GM12878 (cell line): ENCODE measurements at regions not wholly inside any gene's neighbourhood (a gene's known extent, or its start where the extent isn't known, plus 50 kb on each side); places are given as distances from the start of the nearest gene placed in this dataset.

Source experiments
- ATAC-seq: fragments of 200-7000 bp; cut with Tn5 transposase; 3 replicates; pipeline ENCODE4 v1.9.1; 2020; ENCODE audit warnings: mild to moderate bottlenecking, moderate library complexity
- BruUV-seq: library from RNA; stranded (reverse); fragments of 400-500 nt; replicated peaks from 2 replicates; lab custom pipeline; 2021; lab: Mats Ljungman, UMichigan
- CTCF ChIA-PET: fragments of 300-600 bp; sonication (Branson Sonifier 250); formaldehyde crosslinking; extraction: SDS; loops from one replicate; lab custom pipeline; 2021; ENCODE audit warnings: inconsistent platforms; lab: Yijun Ruan, JAX
- POLR2A ChIA-PET: fragments of 350-600 bp; formaldehyde crosslinking; extraction: SDS; loops from one replicate; lab custom pipeline; 2021; ENCODE audit warnings: inconsistent platforms; lab: Charles Lee
- RAD21 ChIA-PET: fragments of 300-600 bp; sonication (Branson Sonifier 250); formaldehyde crosslinking; loops from one replicate; lab custom pipeline; 2023; ENCODE audit warnings: antibody characterized with exemption; ENCODE audit not compliant: unreplicated experiment; lab: Charles Lee
- SMC1A ChIA-PET: fragments of 300-600 bp; sonication (Branson Sonifier 250); formaldehyde crosslinking; loops from one replicate; lab custom pipeline; 2023; ENCODE audit not compliant: unreplicated experiment, uncharacterized antibody; lab: Charles Lee
- DNase-seq: peaks from one replicate; pipeline ENCODE4 v3.0.0-alpha.2; 2011; ENCODE audit warnings: low read depth, low spot score
- FAIRE-seq: peaks from 3 replicates; lab custom pipeline; 2011; peaks lifted over from hg19 to GRCh38; lab: Jason Lieb, UNC
- H2AFZ ChIP-seq: 2 replicates; pipeline ENCODE4 v1.6.0; 2011; ENCODE audit warnings: low read depth, low read length, control low read depth; ENCODE audit not compliant: control insufficient read depth
- H3K27ac ChIP-seq: 2 replicates; pipeline ENCODE4 v1.5.1; 2011; ENCODE audit warnings: control low read depth; ENCODE audit not compliant: control insufficient read depth, insufficient read depth
- H3K27me3 ChIP-seq, 2 experiments: replicated peaks in 1 of 2; 2 replicates each; pipeline versions ENCODE4 v1.6.0 to v1.6.1; 2011; ENCODE audit warnings: low read length in 1 of 2; ENCODE audit not compliant: control insufficient read depth in 2 of 2, insufficient read depth in 2 of 2
- H3K36me3 ChIP-seq, 2 experiments: 2 replicates each; pipeline ENCODE4 v1.5.1; 2011; ENCODE audit warnings: low read length in 1 of 2; ENCODE audit not compliant: control insufficient read depth in 2 of 2, insufficient read depth in 2 of 2
- H3K4me1 ChIP-seq: 2 replicates; pipeline ENCODE4 v1.6.1; 2011; ENCODE audit warnings: mild to moderate bottlenecking, low read length, moderate library complexity, mixed read lengths; ENCODE audit not compliant: control insufficient read depth, insufficient read depth
- H3K4me2 ChIP-seq: 2 replicates; pipeline ENCODE4 v1.6.0; 2011; ENCODE audit warnings: control low read depth; ENCODE audit not compliant: control insufficient read depth, insufficient read depth
- H3K4me3 ChIP-seq: fragments of 200-600 bp; sonication (generic); 2 replicates; pipeline ENCODE4 v1.5.1; 2016
- H3K79me2 ChIP-seq: 2 replicates; pipeline ENCODE4 v1.6.0; 2011; ENCODE audit warnings: low read length; ENCODE audit not compliant: control insufficient read depth, insufficient read depth
- H3K9ac ChIP-seq: 2 replicates; pipeline ENCODE4 v1.8.0; 2011; ENCODE audit warnings: low read length, control low read depth, mixed read lengths; ENCODE audit not compliant: control insufficient read depth, insufficient read depth
- H3K9me3 ChIP-seq: replicated peaks from 3 replicates; pipeline ENCODE4 v1.5.1; 2011; ENCODE audit warnings: mild to moderate bottlenecking, low read length; ENCODE audit not compliant: control insufficient read depth, insufficient read depth
- H4K20me1 ChIP-seq: 2 replicates; pipeline ENCODE4 v1.6.0; 2011; ENCODE audit not compliant: control insufficient read depth, insufficient read depth
- CREB1 ChIP-seq: IDR thresholded peaks from 2 replicates; pipeline ENCODE4 v1.6.1; 2012; ENCODE audit warnings: low read depth, mild to moderate bottlenecking, inconsistent platforms
- MEF2A ChIP-seq: IDR thresholded peaks from 2 replicates; pipeline ENCODE4 v1.6.1; 2011; ENCODE audit warnings: low read depth, mild to moderate bottlenecking, low read length, moderate library complexity; ENCODE audit not compliant: insufficient read depth
- NFIC ChIP-seq: IDR thresholded peaks from 2 replicates; pipeline ENCODE4 v1.6.1; 2012; ENCODE audit warnings: low read depth, mild to moderate bottlenecking, inconsistent platforms, low read length, moderate library complexity
- POLR2AphosphoS5 ChIP-seq: IDR thresholded peaks from 2 replicates; pipeline ENCODE4 v1.6.1; 2011; ENCODE audit warnings: mild to moderate bottlenecking, low read length, inconsistent platforms
- SIN3A ChIP-seq: IDR thresholded peaks from 2 replicates; pipeline ENCODE4 v1.6.1; 2012; ENCODE audit warnings: low read depth, low read length, improper control_type of control experiment
- SPI1 ChIP-seq: IDR thresholded peaks from 2 replicates; pipeline ENCODE4 v1.6.1; 2011; ENCODE audit warnings: low read depth, mild to moderate bottlenecking, low read length, moderate library complexity, borderline replicate concordance; ENCODE audit not compliant: insufficient read depth
- WGBS: methylation state at CpG from one replicate; pipeline ENCODE4 v1.1.6; 2016; ENCODE audit warnings: low lambda C conversion rate; ENCODE audit not compliant: insufficient replicate concordance, insufficient coverage; ENCODE audit errors: missing lambda C conversion rate; 5-methylcytosine and 5-hydroxymethylcytosine counted together
- in situ Hi-C: fragments of 300-500 bp; cut with MboI; formaldehyde crosslinking; loops from 9 replicates; pipeline ENCODE4 v1.14.3; 2018; ENCODE audit warnings: mixed read lengths
- intact Hi-C: fragments of 100-400 bp; cut with micrococcal nuclease; formaldehyde crosslinking; loops from one replicate; pipeline ENCODE4 v1.14.2; 2022; ENCODE audit not compliant: unreplicated experiment
- TF ChIP-seq, protein P1 (sequence below): fragments of 450-650 bp; IDR thresholded peaks from 2 replicates; pipeline ENCODE4 v1.6.1; 2018; ENCODE audit warnings: borderline replicate concordance, mild to moderate bottlenecking; ENCODE audit not compliant: partially characterized antibody
- TF ChIP-seq, protein P2 (sequence below): IDR thresholded peaks from 2 replicates; pipeline ENCODE4 v1.6.1; 2012; ENCODE audit warnings: mild to moderate bottlenecking, low read depth, low read length

DNA sequence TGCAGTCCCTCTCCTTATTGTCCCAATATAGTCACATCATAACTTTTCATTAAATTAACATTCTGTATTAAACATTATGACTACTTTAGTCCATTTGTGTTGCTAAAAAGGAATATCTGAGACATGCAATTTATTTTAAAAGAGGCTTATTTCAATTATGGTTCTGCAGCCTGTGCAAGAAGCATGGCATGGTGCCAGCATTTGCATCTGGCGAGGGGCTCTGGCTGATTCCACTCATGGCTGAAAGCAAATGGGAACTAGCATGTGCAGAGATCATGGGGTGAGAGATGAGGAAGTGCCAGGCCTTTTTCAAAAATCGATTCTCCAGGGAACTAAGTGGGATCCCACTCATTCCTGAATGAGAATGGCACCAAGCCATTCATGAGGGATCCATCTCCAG is 476.3 kb upstream of the RPS6KA3 start (continued):
- TF ChIP-seq, protein P1, sequence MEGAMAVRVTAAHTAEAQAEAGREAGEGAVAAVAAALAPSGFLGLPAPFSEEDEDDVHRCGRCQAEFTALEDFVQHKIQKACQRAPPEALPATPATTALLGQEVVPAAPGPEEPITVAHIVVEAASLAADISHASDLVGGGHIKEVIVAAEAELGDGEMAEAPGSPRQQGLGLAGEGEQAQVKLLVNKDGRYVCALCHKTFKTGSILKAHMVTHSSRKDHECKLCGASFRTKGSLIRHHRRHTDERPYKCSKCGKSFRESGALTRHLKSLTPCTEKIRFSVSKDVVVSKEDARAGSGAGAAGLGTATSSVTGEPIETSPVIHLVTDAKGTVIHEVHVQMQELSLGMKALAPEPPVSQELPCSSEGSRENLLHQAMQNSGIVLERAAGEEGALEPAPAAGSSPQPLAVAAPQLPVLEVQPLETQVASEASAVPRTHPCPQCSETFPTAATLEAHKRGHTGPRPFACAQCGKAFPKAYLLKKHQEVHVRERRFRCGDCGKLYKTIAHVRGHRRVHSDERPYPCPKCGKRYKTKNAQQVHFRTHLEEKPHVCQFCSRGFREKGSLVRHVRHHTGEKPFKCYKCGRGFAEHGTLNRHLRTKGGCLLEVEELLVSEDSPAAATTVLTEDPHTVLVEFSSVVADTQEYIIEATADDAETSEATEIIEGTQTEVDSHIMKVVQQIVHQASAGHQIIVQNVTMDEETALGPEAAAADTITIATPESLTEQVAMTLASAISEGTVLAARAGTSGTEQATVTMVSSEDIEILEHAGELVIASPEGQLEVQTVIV, result no peak
- TF ChIP-seq MEF2A (no peak), SIN3A (no peak), POLR2AphosphoS5 (no peak), NFIC (no peak), CREB1 (no peak)
- TF ChIP-seq, protein P2, sequence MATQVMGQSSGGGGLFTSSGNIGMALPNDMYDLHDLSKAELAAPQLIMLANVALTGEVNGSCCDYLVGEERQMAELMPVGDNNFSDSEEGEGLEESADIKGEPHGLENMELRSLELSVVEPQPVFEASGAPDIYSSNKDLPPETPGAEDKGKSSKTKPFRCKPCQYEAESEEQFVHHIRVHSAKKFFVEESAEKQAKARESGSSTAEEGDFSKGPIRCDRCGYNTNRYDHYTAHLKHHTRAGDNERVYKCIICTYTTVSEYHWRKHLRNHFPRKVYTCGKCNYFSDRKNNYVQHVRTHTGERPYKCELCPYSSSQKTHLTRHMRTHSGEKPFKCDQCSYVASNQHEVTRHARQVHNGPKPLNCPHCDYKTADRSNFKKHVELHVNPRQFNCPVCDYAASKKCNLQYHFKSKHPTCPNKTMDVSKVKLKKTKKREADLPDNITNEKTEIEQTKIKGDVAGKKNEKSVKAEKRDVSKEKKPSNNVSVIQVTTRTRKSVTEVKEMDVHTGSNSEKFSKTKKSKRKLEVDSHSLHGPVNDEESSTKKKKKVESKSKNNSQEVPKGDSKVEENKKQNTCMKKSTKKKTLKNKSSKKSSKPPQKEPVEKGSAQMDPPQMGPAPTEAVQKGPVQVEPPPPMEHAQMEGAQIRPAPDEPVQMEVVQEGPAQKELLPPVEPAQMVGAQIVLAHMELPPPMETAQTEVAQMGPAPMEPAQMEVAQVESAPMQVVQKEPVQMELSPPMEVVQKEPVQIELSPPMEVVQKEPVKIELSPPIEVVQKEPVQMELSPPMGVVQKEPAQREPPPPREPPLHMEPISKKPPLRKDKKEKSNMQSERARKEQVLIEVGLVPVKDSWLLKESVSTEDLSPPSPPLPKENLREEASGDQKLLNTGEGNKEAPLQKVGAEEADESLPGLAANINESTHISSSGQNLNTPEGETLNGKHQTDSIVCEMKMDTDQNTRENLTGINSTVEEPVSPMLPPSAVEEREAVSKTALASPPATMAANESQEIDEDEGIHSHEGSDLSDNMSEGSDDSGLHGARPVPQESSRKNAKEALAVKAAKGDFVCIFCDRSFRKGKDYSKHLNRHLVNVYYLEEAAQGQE, result no peak

DNA sequence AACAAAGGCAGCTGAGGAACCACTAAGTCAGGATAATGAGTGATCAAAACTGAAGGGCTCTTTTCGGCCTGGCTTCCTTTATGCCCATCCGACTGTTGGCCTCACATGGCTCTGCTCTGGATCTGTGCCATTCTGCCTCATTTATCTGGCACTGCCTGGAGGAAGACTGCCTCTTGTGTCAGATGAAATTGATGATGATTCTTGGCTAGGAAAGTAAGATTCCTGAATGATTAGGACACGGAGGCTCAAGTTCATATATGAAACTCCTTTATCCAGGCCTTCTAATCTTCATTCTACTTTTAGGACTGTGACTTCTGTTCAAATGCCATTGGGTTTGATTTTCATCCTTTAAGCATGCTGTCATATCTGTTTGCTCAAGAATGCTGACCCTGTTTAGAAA is 475.4 kb upstream of the RPS6KA3 start:
- Histone ChIP-seq H3K4me1 (no peaks in the 10 kb centered on the region), H3K27ac (no peak overlapping the region), H3K9ac (no peak overlapping the region), H3K36me3 (no peaks in the 10 kb centered on the region), H2AFZ (no peak overlapping the region), H4K20me1 (no peaks in the 10 kb centered on the region), H3K9me3 (no peaks in the 10 kb centered on the region), H3K79me2 (no peaks in the 10 kb centered on the region), H3K4me3 (no peak overlapping the region), H3K4me2 (no peak overlapping the region), H3K27me3 (no peaks in the 10 kb centered on the region)
- ATAC-seq, result no peak
- ChIA-PET CTCF (interaction anchor here (0.6 kb wide), 1 partner anchor 1970 kb away, joined by 3 read pairs; no protein-coding TSS in a partner anchor), SMC1A (no interaction called here), RAD21 (no interaction called here), POLR2A (no interaction called here)
- intact Hi-C loops, result no loop called here
- no peak for FAIRE-seq
- WGBS, result 2% methylated on average over 3 of the region's 3 CpGs
- TF ChIP-seq SPI1, result no peak
- in situ Hi-C loops, result no loop called here
- DNase-seq, result no peak
- BruUV-seq, result no TSS peak
